ENCODE measurements at regions not wholly inside any gene's neighbourhood (a gene's known extent, or its start where the extent isn't known, plus 50 kb on each side); places are given as distances from the start of the nearest gene placed in this dataset.

DNA sequence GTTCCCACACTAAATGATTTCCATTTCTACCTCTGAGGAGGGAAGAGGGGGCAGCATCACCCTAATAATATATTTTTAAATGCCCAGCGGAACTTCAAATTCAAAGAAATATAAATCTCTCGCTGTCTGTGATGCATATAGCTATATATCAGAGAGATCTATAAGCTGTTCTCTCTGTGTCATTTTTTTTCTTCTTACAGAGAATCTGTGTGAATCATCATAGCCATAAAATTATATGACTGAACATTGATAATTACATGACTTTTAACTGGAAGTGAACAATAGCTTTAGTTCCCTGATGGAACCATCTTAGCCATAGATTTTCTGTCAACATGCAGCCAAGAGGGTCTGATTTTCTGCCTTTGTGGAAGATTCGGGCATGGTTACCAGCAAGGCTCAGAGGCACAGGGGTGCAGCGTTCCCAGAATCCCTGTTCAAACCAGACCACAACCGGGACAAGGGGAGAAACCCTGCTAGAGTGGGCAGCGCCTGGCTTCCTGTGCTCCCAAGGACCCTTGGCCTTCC, 93.7 kb upstream of the OSMR start:
- TF ChIP-seq, protein P1, sequence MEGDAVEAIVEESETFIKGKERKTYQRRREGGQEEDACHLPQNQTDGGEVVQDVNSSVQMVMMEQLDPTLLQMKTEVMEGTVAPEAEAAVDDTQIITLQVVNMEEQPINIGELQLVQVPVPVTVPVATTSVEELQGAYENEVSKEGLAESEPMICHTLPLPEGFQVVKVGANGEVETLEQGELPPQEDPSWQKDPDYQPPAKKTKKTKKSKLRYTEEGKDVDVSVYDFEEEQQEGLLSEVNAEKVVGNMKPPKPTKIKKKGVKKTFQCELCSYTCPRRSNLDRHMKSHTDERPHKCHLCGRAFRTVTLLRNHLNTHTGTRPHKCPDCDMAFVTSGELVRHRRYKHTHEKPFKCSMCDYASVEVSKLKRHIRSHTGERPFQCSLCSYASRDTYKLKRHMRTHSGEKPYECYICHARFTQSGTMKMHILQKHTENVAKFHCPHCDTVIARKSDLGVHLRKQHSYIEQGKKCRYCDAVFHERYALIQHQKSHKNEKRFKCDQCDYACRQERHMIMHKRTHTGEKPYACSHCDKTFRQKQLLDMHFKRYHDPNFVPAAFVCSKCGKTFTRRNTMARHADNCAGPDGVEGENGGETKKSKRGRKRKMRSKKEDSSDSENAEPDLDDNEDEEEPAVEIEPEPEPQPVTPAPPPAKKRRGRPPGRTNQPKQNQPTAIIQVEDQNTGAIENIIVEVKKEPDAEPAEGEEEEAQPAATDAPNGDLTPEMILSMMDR (IDR thresholded peaks at IDR 0.05): no peak
- Histone ChIP-seq H3K27me3 (no peaks in the 10 kb centered on the region), H3K36me3 (no peaks in the 10 kb centered on the region), H3K27ac (no peak overlapping the region), H3K9ac (ENCODE audit: low read depth in 2 of 2, low read length in 2 of 2) (no peak overlapping the region), H3K4me3 (no peak overlapping the region), H3K9me3 (no peaks in the 10 kb centered on the region), H3K4me1 (no peaks in the 10 kb centered on the region)
- intact Hi-C loops (cut with DNase I): no loop called here
- no peak for DNase-seq

DNA sequence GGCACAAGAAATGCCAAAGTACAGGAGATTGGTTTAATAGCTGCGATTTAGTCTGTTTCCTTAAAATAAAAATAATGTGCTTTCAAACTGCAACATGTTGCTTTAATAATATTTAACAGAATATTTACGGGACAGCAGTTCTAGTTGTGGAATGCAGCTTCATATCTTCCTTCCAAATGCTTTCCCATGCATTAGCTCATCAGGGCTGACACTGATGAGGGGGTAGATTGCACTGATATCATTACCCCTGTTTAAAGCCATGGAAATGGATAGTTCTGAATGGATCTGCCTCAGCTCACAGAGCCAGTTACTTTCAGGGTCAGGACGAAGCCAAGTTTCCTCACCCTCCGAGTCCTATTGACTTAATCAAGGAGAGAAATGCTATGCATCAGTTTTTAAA, 93.2 kb upstream of the OSMR start:
- Histone ChIP-seq H3K9me3 (no peaks in the 10 kb centered on the region), H3K27ac (no peak overlapping the region), H3K4me3 (no peak overlapping the region), H3K27me3 (no peaks in the 10 kb centered on the region), H3K4me1 (no peaks in the 10 kb centered on the region), H3K36me3 (no peaks in the 10 kb centered on the region), H3K9ac (ENCODE audit: low read depth in 2 of 2, low read length in 2 of 2) (no peak overlapping the region)
- TF ChIP-seq, protein P1 (IDR thresholded peaks at IDR 0.05): no peak
- DNase-seq: no peak
- intact Hi-C loops (cut with DNase I): no loop called here

DNA sequence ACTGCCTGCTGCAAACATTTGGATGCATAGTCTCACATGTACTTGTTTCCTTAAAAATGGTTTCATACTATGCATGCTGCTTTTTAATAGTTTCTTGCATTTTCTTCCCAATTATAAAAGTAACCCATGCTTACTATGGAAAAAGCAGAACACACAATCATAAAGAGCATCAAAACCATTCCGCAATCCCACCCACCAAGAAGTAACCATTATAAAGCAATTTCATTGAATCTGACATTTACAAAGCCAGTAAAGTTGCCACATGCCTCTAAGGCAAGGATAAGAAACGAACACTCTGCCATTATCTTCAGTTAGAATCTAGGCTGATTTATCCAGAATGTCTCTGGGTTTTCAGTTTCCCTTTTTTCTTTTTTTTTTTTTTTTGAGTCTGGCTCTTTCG, 92.7 kb upstream of the OSMR start:
- no peak for DNase-seq
- Histone ChIP-seq H3K36me3 (no peaks in the 10 kb centered on the region), H3K4me1 (no peaks in the 10 kb centered on the region), H3K9me3 (no peaks in the 10 kb centered on the region), H3K9ac (ENCODE audit: low read depth in 2 of 2, low read length in 2 of 2) (no peak overlapping the region), H3K4me3 (no peak overlapping the region), H3K27ac (no peak overlapping the region), H3K27me3 (no peaks in the 10 kb centered on the region)
- TF ChIP-seq, protein P1 (IDR thresholded peaks at IDR 0.05): no peak
- intact Hi-C loops (cut with DNase I): no loop called here

DNA sequence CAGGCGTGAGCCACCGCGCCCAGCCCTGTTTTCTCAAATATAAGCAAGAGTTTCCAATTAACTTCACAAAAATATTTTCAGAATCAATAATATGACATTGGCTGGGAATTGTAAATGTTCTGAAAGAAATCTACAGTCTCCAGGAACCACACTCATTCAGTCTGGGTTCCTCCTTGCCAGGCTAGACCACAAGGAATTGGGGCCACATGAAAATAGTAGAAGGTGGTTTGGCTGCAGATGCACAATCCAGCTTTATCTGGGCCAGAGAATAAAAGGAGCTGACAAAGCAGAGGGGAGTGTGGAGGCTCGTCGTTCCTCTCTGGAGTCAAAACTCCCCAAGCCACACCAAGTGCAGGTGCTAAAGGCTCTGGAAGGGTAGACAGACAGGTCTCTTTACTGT, 92.0 kb upstream of the OSMR start:
- no peak for DNase-seq
- H3K4me3 ChIP-seq: no peak overlapping the region
- intact Hi-C loops (cut with DNase I): no loop called here
- no peaks in the 10 kb centered on the region for H3K9me3 ChIP-seq
- TF ChIP-seq, protein P1 (IDR thresholded peaks at IDR 0.05): no peak
- no peak overlapping the region for H3K27ac ChIP-seq
- no peak overlapping the region for H3K9ac ChIP-seq (ENCODE audit: low read depth in 2 of 2, low read length in 2 of 2)
- H3K27me3 ChIP-seq: no peaks in the 10 kb centered on the region
- no peaks in the 10 kb centered on the region for H3K36me3 ChIP-seq
- no peaks in the 10 kb centered on the region for H3K4me1 ChIP-seq

DNA sequence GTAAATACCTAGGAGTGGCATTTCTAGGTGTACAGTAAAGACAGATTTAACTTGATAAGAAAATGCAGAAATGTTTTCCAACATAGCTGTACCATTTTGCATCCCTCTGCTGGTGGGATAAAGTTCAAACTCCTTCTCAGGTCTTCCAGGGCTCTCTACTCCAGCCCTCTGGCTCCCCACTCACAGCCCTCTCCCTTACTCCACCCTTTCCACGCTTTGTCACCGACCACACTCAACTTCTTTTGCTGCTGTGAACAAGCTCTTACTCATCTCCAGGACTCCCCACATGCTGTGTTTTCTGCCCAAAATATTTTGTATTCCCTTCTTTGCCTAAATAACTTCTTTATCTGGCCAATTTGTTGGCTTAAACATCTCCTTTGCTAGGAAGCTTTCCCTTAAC, 90.6 kb upstream of the OSMR start:
- intact Hi-C loops (cut with DNase I): no loop called here

More for the DNA sequence above, 90.6 kb upstream of the OSMR start:
- DNase-seq: no peak
- H3K9ac ChIP-seq (ENCODE audit: low read depth in 2 of 2, low read length in 2 of 2): no peak overlapping the region
- no peaks in the 10 kb centered on the region for H3K27me3 ChIP-seq
- no peak overlapping the region for H3K4me3 ChIP-seq
- H3K9me3 ChIP-seq: no peaks in the 10 kb centered on the region
- TF ChIP-seq, protein P1 (IDR thresholded peaks at IDR 0.05): no peak
- H3K27ac ChIP-seq: no peak overlapping the region
- no peaks in the 10 kb centered on the region for H3K4me1 ChIP-seq
- H3K36me3 ChIP-seq: no peaks in the 10 kb centered on the region

Measured in colonic mucosa (tissue), 4 donors.